Left lobe of liver (tissue), 2 donors: ENCODE measurements at regions not wholly inside any gene's neighbourhood (a gene's known extent, or its start where the extent isn't known, plus 50 kb on each side); places are given as distances from the start of the nearest gene placed in this dataset.

ENCODE experiments used
- ATAC-seq: fragments of 200-7000 bp; cut with Tn5 transposase; one replicate; pipeline ENCODE4 v1.9.1; 2020; ENCODE audit warnings: mild to moderate bottlenecking, moderate library complexity
- DNase-seq: peaks from one replicate; pipeline ENCODE4 v3.0.0-alpha.2; 2020; ENCODE audit warnings: low spot score
- donor health status: DM: no; HTN: no; CAD: no; lungs with moderate emphysema.
- donor health status: DM: no; HTN: yes; CAD: no.

DNA sequence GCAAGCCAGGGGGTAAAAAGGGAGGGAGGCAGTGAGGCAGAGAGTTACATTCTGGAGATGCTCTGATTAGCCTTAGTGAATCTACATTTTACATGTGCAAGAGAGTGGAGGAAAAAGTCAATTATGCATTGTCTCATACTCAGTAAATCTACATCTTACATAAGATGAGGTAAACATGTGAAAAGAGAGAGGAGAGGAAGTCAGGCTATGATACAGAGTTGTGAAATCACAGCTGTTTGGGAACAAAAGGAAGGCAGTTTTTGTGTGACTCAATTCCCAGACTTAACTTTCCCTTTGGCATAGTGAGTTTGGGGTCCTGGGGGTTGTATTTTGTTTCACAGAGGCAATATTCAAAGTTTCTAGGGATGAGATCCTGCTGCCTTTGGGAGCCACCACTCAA lies 67.8 kb downstream of the GP2 start:
- DNase-seq, result no peak
- ATAC-seq, result no peak

- no peak for ATAC-seq
- DNase-seq, result no peak
Measured at GRCh38 chr16:20257234-20257633, 70.1 kb downstream of the GP2 start.

- no peak for DNase-seq
- ATAC-seq, result no peak
Measured at GRCh38 chr16:20255002-20255401, 72.3 kb downstream of the GP2 start.

DNA sequence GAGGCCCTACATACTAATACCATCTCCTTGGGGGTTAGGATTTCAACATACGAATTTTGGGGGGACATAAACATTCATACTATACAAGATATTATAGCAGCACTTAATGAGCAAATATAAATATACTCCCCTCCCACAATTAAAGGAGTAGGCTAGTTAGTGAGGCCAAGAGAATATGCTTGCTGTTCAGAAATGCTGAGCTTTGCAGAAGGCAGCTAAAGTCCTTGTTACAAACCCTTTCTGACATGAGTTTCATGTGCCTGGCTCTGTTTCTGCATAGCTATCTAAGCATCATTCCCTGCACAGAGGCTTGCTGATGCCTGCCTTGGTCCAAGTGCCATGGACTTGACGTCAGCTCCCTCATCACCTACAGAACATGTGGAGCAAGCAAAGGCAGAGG lies 73.5 kb downstream of the GP2 start:
- DNase-seq (no peak), ATAC-seq (no peak)

DNA sequence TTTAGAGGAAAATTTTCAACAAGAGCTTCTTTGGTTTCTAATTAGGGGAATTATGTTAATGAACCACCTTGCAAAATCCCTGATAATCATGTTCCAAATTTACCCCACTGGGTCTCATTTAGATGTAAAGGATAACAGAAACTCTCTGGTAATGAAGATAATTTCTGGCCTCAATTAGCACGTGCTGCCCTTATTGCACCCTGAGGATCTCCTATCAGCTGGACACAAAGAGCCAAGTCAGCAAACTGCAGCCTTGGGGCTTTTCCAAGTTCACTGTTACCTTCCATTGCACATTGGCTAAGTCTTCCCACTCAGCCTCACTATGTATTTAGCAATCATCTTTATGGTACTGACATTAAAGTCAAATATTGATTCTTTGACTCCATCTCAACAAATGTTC lies 78.1 kb downstream of the GP2 start:
- no peak for DNase-seq

DNA sequence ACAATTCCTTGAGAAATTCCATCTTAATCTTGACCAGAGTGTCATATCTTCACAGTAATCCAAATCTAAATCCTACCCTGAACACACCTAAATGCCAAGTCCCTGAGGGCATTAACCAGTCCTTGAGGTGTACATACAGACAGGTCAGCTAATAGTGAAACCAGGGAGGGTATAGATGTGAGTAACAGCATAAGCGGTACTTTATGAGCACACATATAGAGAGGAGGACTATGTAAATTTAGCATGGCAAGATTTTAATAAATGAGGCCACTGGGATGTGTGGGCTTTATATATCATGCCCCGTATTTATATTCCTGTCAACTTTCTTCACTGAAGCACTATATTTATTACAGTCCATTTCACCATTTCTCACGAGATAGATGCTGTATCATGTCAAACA lies 80.2 kb downstream of the GP2 start:
- ATAC-seq (no peak), DNase-seq (no peak)

More for the DNA sequence above, 78.1 kb downstream of the GP2 start:
- no peak for ATAC-seq

DNA sequence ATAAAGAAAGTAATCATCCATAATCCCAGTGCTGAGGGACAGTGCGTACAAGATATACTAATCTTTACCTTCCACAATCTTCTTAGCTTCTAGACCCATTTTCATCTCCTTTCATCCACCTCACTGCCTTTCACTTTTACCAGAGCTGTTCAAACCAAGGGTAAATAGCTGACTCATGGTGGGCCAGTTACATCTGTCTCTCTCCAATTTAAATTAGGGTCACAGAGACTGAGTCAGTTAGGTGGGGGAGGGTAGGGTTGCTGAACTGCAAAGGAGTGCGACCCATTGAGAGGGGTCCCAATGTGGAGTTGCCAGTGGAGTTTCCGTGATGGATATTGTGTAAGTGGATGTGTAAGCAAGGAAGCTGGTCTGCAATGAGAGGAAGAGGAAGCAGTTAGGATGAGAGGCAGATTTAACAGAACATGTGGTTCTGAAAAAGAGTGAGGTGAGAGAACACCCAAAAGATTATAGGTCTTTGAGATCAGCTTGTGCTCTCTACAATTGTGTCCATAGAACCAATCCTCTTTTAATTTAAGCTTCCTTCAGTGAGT lies 83.5 kb downstream of the GP2 start:
- no peak for DNase-seq

DNA sequence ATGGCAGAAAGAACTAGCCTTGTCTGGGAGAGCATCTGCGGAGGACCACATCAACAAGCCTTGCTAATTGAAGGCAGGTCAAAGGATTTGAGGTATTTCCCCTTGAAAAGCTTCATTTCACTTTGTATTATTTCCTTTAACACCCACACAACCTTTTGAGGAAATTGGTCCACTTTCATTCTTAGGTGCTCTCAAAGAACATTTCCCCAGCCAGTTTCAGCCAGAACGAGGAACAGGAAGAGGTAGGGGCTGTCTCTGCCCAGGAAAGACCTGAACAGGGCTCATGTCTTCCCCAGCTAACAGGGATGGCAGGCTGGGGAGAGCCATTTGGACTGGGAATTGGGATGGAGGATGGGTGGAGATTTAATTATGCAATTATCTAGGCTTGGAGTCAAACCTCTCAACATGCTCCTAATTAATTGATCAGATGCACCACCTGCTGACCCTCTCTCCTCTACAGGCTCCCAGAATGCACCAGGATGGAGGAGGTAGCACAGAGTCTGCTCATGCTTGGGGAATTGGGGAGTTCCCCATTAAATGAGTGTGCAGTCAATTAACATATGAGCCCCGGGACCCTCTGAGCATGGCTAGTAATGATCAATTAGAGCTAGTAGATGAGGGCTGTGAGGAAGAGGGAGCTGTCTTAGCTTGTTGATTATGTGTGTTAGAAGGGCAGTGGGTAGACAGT lies 84.6 kb downstream of the GP2 start:
- DNase-seq, result no peak
- no peak for ATAC-seq

More for the DNA sequence above, 83.5 kb downstream of the GP2 start:
- ATAC-seq, result no peak

GRCh38 chr16:20241321-20241720 lies 86.0 kb downstream of the GP2 start:
- no peak for ATAC-seq
- no peak for DNase-seq

DNA sequence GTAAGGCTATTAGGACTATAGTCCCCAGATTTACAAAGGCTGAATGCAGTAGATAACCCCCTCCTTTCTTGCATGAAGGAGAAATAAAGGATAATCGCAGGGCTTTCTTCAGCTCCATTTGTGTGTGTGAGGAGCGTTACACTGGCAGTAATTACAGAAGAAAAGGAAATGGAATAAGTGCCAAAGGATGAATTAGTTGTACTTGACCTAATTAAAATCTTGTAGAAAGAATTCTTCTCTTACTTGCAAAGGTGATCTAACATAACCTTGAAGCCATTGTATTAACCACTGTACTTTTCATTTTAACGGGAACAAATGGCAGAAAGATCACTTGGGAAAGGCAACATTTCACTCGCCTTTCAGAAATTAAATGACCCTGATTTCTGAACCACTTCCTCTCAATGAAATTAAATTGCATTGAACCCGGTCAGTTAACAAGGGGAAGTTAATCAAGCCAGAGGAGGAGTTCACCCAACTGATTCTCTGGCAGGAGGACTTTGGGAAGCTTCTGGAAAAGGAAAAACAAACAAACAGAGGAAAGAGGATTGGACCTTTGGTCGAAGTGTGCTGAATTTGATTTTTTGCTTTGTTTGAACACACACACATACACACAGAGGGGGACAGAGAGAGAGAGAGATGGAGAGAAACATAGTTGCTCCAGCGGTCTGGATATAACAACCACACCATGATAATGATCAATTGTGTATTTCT lies 90.6 kb downstream of the GP2 start:
- ATAC-seq (peak; percentile 24), DNase-seq (no peak)

DNA sequence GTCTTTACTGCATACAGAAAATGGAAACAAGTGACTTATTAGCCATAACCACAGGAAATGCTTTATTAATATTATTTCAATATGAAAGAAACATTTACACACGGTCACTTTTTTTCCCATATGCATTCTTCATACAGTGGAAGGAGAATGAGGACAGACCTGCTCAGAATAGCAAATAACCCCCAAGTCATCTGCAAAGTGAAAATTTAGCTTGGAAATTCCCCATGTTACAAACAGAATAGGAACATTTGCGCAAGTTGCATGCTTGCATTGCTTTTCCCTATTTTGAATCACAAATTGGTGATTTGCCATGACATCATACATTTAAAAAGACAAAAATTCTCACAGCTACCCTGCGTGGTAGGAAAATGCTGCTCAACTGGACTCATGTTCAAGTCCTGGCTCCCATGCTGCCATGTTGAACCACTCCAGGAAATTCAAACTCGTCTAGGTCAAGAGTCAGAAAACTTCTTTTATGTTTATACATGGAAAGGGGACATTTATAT lies 102.0 kb downstream of the GP2 start:
- ATAC-seq, result no peak
- no peak for DNase-seq

GRCh38 chr16:20221208-20221607 lies 106.1 kb downstream of the GP2 start:
- ATAC-seq (no peak), DNase-seq (no peak)

GRCh38 chr16:20218093-20218492 lies 109.2 kb downstream of the GP2 start:
- DNase-seq (no peak), ATAC-seq (no peak)

- DNase-seq (no peak), ATAC-seq (no peak)
Measured at GRCh38 chr16:20216591-20217217, 110.6 kb downstream of the GP2 start.

- ATAC-seq (no peak), DNase-seq (no peak)
Measured at GRCh38 chr16:20214401-20214800, 112.9 kb downstream of the GP2 start.

DNA sequence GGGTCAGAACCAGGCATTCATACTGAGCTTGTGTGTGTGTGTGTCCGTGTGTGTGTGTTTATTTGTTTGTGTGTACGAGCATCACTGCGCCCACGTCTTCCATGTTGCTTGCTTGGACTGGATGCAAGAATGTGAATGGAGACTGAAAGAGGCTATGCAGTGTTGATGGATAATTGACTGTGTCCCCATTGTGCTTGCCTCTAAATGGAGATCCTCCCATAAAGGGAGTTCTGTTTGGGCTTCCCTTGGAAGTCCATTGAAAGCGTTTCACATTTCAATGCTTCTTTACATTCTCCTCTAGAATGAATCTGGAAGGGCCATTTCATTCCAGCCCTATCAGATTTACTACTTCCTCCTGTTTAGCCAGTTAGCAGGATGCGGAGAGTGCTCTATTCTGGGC lies 124.0 kb downstream of the GP2 start:
- ATAC-seq (no peak), DNase-seq (no peak)

GRCh38 chr16:20202747-20203146 lies 124.6 kb downstream of the GP2 start:
- DNase-seq, result no peak
- no peak for ATAC-seq

GRCh38 chr16:20192801-20193200 lies 119.1 kb upstream of the GPR139 start:
- no peak for ATAC-seq
- no peak for DNase-seq

- ATAC-seq, result no peak
- no peak for DNase-seq
Measured at GRCh38 chr16:20191566-20191965, 117.9 kb upstream of the GPR139 start.

DNA sequence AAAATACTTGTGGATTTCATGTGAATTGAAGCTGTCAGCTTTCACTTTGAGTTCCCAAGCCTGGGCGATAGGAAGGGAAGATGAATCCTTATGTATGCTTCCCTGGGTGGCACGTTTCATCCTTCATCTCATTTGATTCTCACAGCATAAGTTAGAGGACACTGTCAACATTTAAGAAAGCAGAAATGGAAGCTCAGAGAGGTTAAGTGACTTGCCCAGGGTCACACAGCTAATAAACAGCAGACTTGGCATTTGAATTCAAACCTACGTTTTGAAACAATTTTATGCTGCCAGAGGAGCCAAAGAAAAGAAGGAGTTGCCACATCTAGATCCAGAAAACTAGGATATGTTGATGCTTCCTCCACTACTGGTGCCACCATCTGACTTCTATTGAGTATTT lies 108.3 kb upstream of the GPR139 start:
- ATAC-seq (no peak), DNase-seq (no peak)

GRCh38 chr16:20181416-20181815 lies 107.7 kb upstream of the GPR139 start:
- ATAC-seq (no peak), DNase-seq (no peak)

- DNase-seq (no peak), ATAC-seq (no peak)
Measured at GRCh38 chr16:20178297-20178696, 104.6 kb upstream of the GPR139 start.
